Esophagus muscularis mucosa (tissue), 4 donors: ENCODE measurements at regions not wholly inside any gene's neighbourhood (a gene's known extent, or its start where the extent isn't known, plus 50 kb on each side); places are given as distances from the start of the nearest gene placed in this dataset.

Source experiments
- DNase-seq: peaks from one replicate; pipeline ENCODE4 v3.0.0-alpha.2; 2017; ENCODE audit errors: extremely low spot score
- H3K27ac ChIP-seq, 4 donors: fragments of 200-600 bp; sonication (generic); replicated peaks in 1 of 4; 1 replicate in 3 of 4; 2 replicates in 1 of 4; pipeline ENCODE4 v1.5.1; 2016 to 2019; ENCODE audit warnings: mild to moderate bottlenecking in 1 of 4
- H3K27me3 ChIP-seq, 4 donors: fragments of 200-600 bp; sonication (generic); one replicate each; pipeline versions ENCODE4 v1.5.1 to v1.6.0; 2016 to 2019
- H3K36me3 ChIP-seq, 4 donors: fragments of 200-600 bp; sonication (generic); one replicate each; pipeline ENCODE4 v1.5.1; 2016 to 2019
- H3K4me1 ChIP-seq, 4 donors: fragments of 200-600 bp; sonication (generic); one replicate each; pipeline ENCODE4 v1.5.1; 2016 to 2019
- H3K4me3 ChIP-seq, 4 donors: fragments of 200-600 bp; sonication (generic); 1 replicate in 2 of 4; 2 replicates in 2 of 4; pipeline ENCODE4 v1.5.1; 2016 to 2019; ENCODE audit warnings: mild to moderate bottlenecking in 4 of 4, moderate library complexity in 1 of 4
- H3K9me3 ChIP-seq, 4 donors: fragments of 200-600 bp; sonication (generic); 1 replicate in 3 of 4; 2 replicates in 1 of 4; pipeline ENCODE4 v1.5.1; 2016 to 2019
- CTCF ChIP-seq, 3 experiments: fragments of 200-600 bp in 2 of 3; fragments of 450-650 bp in 1 of 3; sonication (generic) in 2 of 3; IDR thresholded peaks; one replicate each; pipeline ENCODE4 v1.5.1; 2017 to 2019; ENCODE audit warnings: antibody characterized with exemption in 3 of 3, mild to moderate bottlenecking in 2 of 3, moderate library complexity in 1 of 3
- EP300 ChIP-seq: sonication (generic); formaldehyde crosslinking; IDR thresholded peaks from one replicate; pipeline ENCODE4 v1.6.1; 2017; ENCODE audit warnings: antibody characterized with exemption
- POLR2A ChIP-seq: fragments of 450-650 bp; IDR thresholded peaks from one replicate; pipeline ENCODE4 v1.6.1; 2017; ENCODE audit warnings: antibody characterized with exemption, moderate library complexity, mild to moderate bottlenecking, low read depth
- POLR2AphosphoS5 ChIP-seq, 2 donors: sonication (generic); formaldehyde crosslinking; IDR thresholded peaks; one replicate each; pipeline ENCODE4 v1.6.1; 2017; ENCODE audit warnings: antibody characterized with exemption in 2 of 2
- WGBS: methylation state at CpG from one replicate; pipeline ENCODE4 v1.1.5; 2018; 5-methylcytosine and 5-hydroxymethylcytosine counted together
- intact Hi-C: fragments of 100-400 bp; cut with DNase I; formaldehyde crosslinking; loops from one replicate; pipeline ENCODE4 v1.15.1; 2023

- DNase-seq: no peak
- Histone ChIP-seq H3K4me3 (no peak overlapping the region), H3K36me3 (no peaks in the 10 kb centered on the region), H3K9me3 (no peaks in the 10 kb centered on the region), H3K4me1 (no peaks in the 10 kb centered on the region), H3K27ac (no peak overlapping the region), H3K27me3 (no peaks in the 10 kb centered on the region)
- 65% methylated on average over 1 of the region's 1 CpG for WGBS
- TF ChIP-seq POLR2A (no peak), EP300 (no peak), CTCF (IDR thresholded peaks at IDR 0.05) (no peak), POLR2AphosphoS5 (IDR thresholded peaks at IDR 0.05) (no peak)
- intact Hi-C loops: no loop called here
These were observed 1153.9 kb downstream of the CDH11 start for GRCh38 chr16:63967966-63968365.

- no peaks in the 10 kb centered on the region for H3K36me3 ChIP-seq
- H3K4me3 ChIP-seq: no peak overlapping the region
- H3K9me3 ChIP-seq: no peaks in the 10 kb centered on the region
- H3K27ac ChIP-seq: no peak overlapping the region
- H3K4me1 ChIP-seq: no peaks in the 10 kb centered on the region
- no peak for DNase-seq
- no peak for TF ChIP-seq POLR2A
- no peak for TF ChIP-seq CTCF (IDR thresholded peaks at IDR 0.05)
- no peak for TF ChIP-seq EP300
- TF ChIP-seq POLR2AphosphoS5 (IDR thresholded peaks at IDR 0.05): no peak
- H3K27me3 ChIP-seq: no peaks in the 10 kb centered on the region
- intact Hi-C loops: no loop called here
These were observed 1161.5 kb downstream of the CDH11 start for GRCh38 chr16:63960321-63960720.

- TF ChIP-seq POLR2AphosphoS5 (IDR thresholded peaks at IDR 0.05) (no peak), CTCF (IDR thresholded peaks at IDR 0.05) (no peak), POLR2A (no peak), EP300 (no peak)
These were observed 1174.8 kb downstream of the CDH11 start for GRCh38 chr16:63947022-63947421.

GRCh38 chr16:63945806-63946205, 1176.1 kb downstream of the CDH11 start:
- no peak for TF ChIP-seq CTCF (IDR thresholded peaks at IDR 0.05)
- TF ChIP-seq EP300: no peak
- TF ChIP-seq POLR2A: no peak
- no peak for TF ChIP-seq POLR2AphosphoS5 (IDR thresholded peaks at IDR 0.05)
- H3K4me3 ChIP-seq: no peak overlapping the region
- DNase-seq: no peak
- no peaks in the 10 kb centered on the region for H3K9me3 ChIP-seq
- no peaks in the 10 kb centered on the region for H3K36me3 ChIP-seq
- H3K27me3 ChIP-seq: no peaks in the 10 kb centered on the region
- H3K27ac ChIP-seq: no peak overlapping the region
- H3K4me1 ChIP-seq: no peaks in the 10 kb centered on the region
- intact Hi-C loops: no loop called here
- WGBS: 35% methylated on average over 1 of the region's 1 CpG

More at GRCh38 chr16:63947022-63947421, 1174.8 kb downstream of the CDH11 start:
- no peak for DNase-seq
- Histone ChIP-seq H3K4me1 (no peaks in the 10 kb centered on the region), H3K27ac (no peak overlapping the region), H3K4me3 (no peak overlapping the region), H3K27me3 (no peaks in the 10 kb centered on the region), H3K36me3 (no peaks in the 10 kb centered on the region), H3K9me3 (no peaks in the 10 kb centered on the region)
- intact Hi-C loops: no loop called here
- 98% methylated on average over 2 of the region's 2 CpGs for WGBS

GRCh38 chr16:63943566-63943965, 1178.3 kb downstream of the CDH11 start:
- H3K27me3 ChIP-seq: no peaks in the 10 kb centered on the region
- TF ChIP-seq POLR2AphosphoS5 (IDR thresholded peaks at IDR 0.05): no peak
- TF ChIP-seq POLR2A: no peak
- TF ChIP-seq CTCF (IDR thresholded peaks at IDR 0.05): no peak
- no peak for TF ChIP-seq EP300
- no peaks in the 10 kb centered on the region for H3K4me1 ChIP-seq
- H3K4me3 ChIP-seq: no peak overlapping the region
- WGBS: 70% methylated on average over 6 of the region's 6 CpGs
- no peak overlapping the region for H3K27ac ChIP-seq
- H3K9me3 ChIP-seq: no peaks in the 10 kb centered on the region
- DNase-seq: no peak
- no peaks in the 10 kb centered on the region for H3K36me3 ChIP-seq
- intact Hi-C loops: no loop called here
